Right lobe of liver (tissue), 4 donors: ENCODE measurements at regions not wholly inside any gene's neighbourhood (a gene's known extent, or its start where the extent isn't known, plus 50 kb on each side); places are given as distances from the start of the nearest gene placed in this dataset.

Experiments used
- CTCF ChIP-seq, 4 donors: fragments of 200-600 bp in 3 of 4; fragments of 450-650 bp in 1 of 4; IDR thresholded peaks; one replicate each; pipeline versions ENCODE4 v1.5.1 to v1.8.0; 2016 to 2022; ENCODE audit warnings: antibody characterized with exemption in 4 of 4, mild to moderate bottlenecking in 2 of 4
- POLR2A ChIP-seq: fragments of 450-650 bp; IDR thresholded peaks from one replicate; pipeline ENCODE4 v1.6.1; 2017; ENCODE audit warnings: antibody characterized with exemption, mild to moderate bottlenecking
- donor health status: DM: no; HTN: no; CAD: no.
- donor health status: DM: no; HTN: no; CAD: no.
- donor health status: DM: no; HTN: yes; CAD: no.

DNA sequence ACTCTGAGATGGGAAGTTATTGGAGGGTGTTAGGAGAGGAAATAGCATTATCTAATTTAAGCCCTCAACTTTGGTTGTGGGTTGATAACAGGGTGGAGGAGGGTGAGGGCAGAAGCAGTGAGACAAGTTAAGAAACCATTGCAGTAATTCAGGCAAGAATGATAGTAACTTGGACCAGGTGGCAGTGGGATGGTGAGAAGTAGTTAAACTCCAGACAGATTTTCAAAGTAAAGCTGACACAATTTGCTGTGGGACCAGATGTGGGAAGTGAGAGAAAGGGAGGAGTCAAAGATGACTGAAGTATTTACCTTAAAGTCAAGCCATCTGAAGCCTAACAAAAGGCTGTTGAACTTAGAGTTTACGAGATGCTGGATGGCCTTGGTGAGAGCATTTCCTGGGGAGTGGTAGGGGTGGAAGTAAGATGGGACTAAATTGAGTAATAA lies 163.2 kb upstream of the KLF7 start:
- TF ChIP-seq CTCF (IDR thresholded peaks at IDR 0.05) (no peak), POLR2A (no peak)
